ENCODE measurements at regions not wholly inside any gene's neighbourhood (a gene's known extent, or its start where the extent isn't known, plus 50 kb on each side); places are given as distances from the start of the nearest gene placed in this dataset.

- WGBS: 100% methylated on average over 2 of the region's 2 CpGs
- intact Hi-C loops (cut with DNase I): no loop called here
- H3K27ac ChIP-seq (replicated peaks in 1 of 4): no peak overlapping the region
These were observed 89.7 kb upstream of the CYP1B1 start for GRCh38 chr2:38165698-38166097.

DNA sequence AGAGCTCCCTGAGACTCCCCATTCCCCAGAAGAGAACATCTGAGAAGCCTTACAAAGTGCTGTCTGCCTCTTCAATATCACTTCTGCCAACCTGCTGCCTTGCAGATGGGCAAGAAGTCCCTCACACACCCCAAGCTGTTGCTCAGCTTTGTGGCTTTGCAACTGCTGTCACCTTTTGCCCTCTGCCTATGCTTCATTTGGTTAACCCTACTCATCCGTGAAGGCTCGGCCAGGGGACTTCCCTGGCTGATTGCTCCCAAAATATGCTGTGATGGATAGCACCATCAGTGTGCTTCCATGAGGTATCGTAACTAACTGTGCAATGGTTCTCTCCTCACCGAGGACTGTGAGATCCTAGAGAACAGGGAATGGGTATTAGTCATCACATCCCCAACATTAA, 88.9 kb upstream of the CYP1B1 start:
- no peak overlapping the region for H3K4me3 ChIP-seq
- TF ChIP-seq POLR2AphosphoS5 (IDR thresholded peaks at IDR 0.05): no peak
- TF ChIP-seq EP300 (IDR thresholded peaks at IDR 0.05): no peak
- peaks cover 0 to 53% (median 40%) of the 10 kb centered on the region in 4 donors for H3K4me1 ChIP-seq
- H3K27ac ChIP-seq (replicated peaks in 1 of 4): no peak overlapping the region
- H3K36me3 ChIP-seq: no peaks in the 10 kb centered on the region
- DNase-seq (ENCODE audit: extremely low spot score): no peak
- no peaks in the 10 kb centered on the region for H3K27me3 ChIP-seq
- H3K9me3 ChIP-seq: no peaks in the 10 kb centered on the region
- 85% methylated on average over 4 of the region's 4 CpGs for WGBS
- intact Hi-C loops (cut with DNase I): no loop called here

More at GRCh38 chr2:38165698-38166097, 89.7 kb upstream of the CYP1B1 start:
- Histone ChIP-seq H3K36me3 (no peaks in the 10 kb centered on the region), H3K9me3 (no peaks in the 10 kb centered on the region), H3K4me1 (peaks cover 0 to 54% (median 35%) of the 10 kb centered on the region in 4 donors), H3K4me3 (no peak overlapping the region), H3K27me3 (no peaks in the 10 kb centered on the region)
- no peak for DNase-seq (ENCODE audit: extremely low spot score)
- TF ChIP-seq CTCF (IDR thresholded peaks at IDR 0.05): no peak

GRCh38 chr2:38163579-38163978, 87.6 kb upstream of the CYP1B1 start:
- WGBS: 86% methylated on average over 1 of the region's 1 CpG
- no peaks in the 10 kb centered on the region for H3K36me3 ChIP-seq
- no peak for DNase-seq (ENCODE audit: extremely low spot score)
- no peak overlapping the region for H3K4me3 ChIP-seq
- no peak overlapping the region for H3K27ac ChIP-seq (replicated peaks in 1 of 4)
- TF ChIP-seq POLR2AphosphoS5 (IDR thresholded peaks at IDR 0.05) (no peak), CTCF (IDR thresholded peaks at IDR 0.05) (no peak), POLR2A (IDR thresholded peaks at IDR 0.05; ENCODE audit: low read depth) (no peak), EP300 (IDR thresholded peaks at IDR 0.05) (no peak)
- H3K4me1 ChIP-seq: peaks cover 0 to 57% (median 49%) of the 10 kb centered on the region in 4 donors
- intact Hi-C loops (cut with DNase I): no loop called here
- no peaks in the 10 kb centered on the region for H3K9me3 ChIP-seq
- no peaks in the 10 kb centered on the region for H3K27me3 ChIP-seq

- Histone ChIP-seq H3K27ac (replicated peaks in 1 of 4) (peak overlapping the region in 2 of 4 donors; percentile 44 to 45), H3K4me1 (peaks cover 0 to 58% (median 52%) of the 10 kb centered on the region in 4 donors), H3K9me3 (no peaks in the 10 kb centered on the region), H3K36me3 (no peaks in the 10 kb centered on the region), H3K27me3 (no peaks in the 10 kb centered on the region), H3K4me3 (no peak overlapping the region)
- intact Hi-C loops (cut with DNase I): no loop called here
- WGBS: 62% methylated on average over 3 of the region's 3 CpGs
- peak in 1 of 3 experiments; percentile 17 for TF ChIP-seq CTCF (IDR thresholded peaks at IDR 0.05)
- TF ChIP-seq EP300 (IDR thresholded peaks at IDR 0.05): no peak
- DNase-seq (ENCODE audit: extremely low spot score): no peak
These were observed 87.1 kb upstream of the CYP1B1 start for GRCh38 chr2:38163006-38163405.

- Histone ChIP-seq H3K36me3 (no peaks in the 10 kb centered on the region), H3K4me3 (no peak overlapping the region), H3K27me3 (no peaks in the 10 kb centered on the region), H3K4me1 (peaks cover 0 to 45% (median 44%) of the 10 kb centered on the region in 4 donors), H3K9me3 (no peaks in the 10 kb centered on the region), H3K27ac (replicated peaks in 1 of 4) (peak overlapping the region in 3 of 4 donors; percentile 60 to 74 (median 61))
- intact Hi-C loops (cut with DNase I): no loop called here
- no peak for TF ChIP-seq EP300 (IDR thresholded peaks at IDR 0.05)
- no peak for TF ChIP-seq POLR2AphosphoS5 (IDR thresholded peaks at IDR 0.05)
- TF ChIP-seq CTCF (IDR thresholded peaks at IDR 0.05): no peak
- WGBS: 90% methylated on average over 5 of the region's 5 CpGs
- DNase-seq (ENCODE audit: extremely low spot score): no peak
These were observed 84.6 kb upstream of the CYP1B1 start for GRCh38 chr2:38160516-38160915.
